ENCODE measurements at regions not wholly inside any gene's neighbourhood (a gene's known extent, or its start where the extent isn't known, plus 50 kb on each side); places are given as distances from the start of the nearest gene placed in this dataset.
"Not testable (repeated sequence)": the region's sequence is repeated elsewhere in the genome, so short reads cannot be mapped to it uniquely, and the experiment has no call there.

- DNase-seq (ENCODE audit: low read depth) = no peak
Measured at GRCh38 chr2:21833767-21834166, 710.0 kb downstream of the TDRD15 start.

GRCh38 chr2:21836261-21836660, 712.5 kb downstream of the TDRD15 start:
- no peak for DNase-seq (ENCODE audit: low read depth)

GRCh38 chr2:21836719-21837118, 713.0 kb downstream of the TDRD15 start:
- DNase-seq (ENCODE audit: low read depth) = no peak

- peak; percentile 30 for DNase-seq (ENCODE audit: low read depth)
Measured at GRCh38 chr2:21837168-21837960, 713.6 kb downstream of the TDRD15 start.

- no peak for DNase-seq (ENCODE audit: low read depth)
Measured at GRCh38 chr2:21841341-21841740, 717.6 kb downstream of the TDRD15 start.

- not testable (repeated sequence) for DNase-seq (ENCODE audit: low read depth)
Measured at GRCh38 chr2:21850367-21850766, 726.6 kb downstream of the TDRD15 start.

GRCh38 chr2:21854938-21855337, 731.2 kb downstream of the TDRD15 start:
- DNase-seq (ENCODE audit: low read depth) = no peak

GRCh38 chr2:21856708-21857107, 732.9 kb downstream of the TDRD15 start:
- DNase-seq (ENCODE audit: low read depth) = no peak

- DNase-seq (ENCODE audit: low read depth) = no peak
Measured at GRCh38 chr2:21860907-21861306, 737.1 kb downstream of the TDRD15 start.

- DNase-seq (ENCODE audit: low read depth) = no peak
Measured at GRCh38 chr2:21866316-21866715, 742.5 kb downstream of the TDRD15 start.

- DNase-seq (ENCODE audit: low read depth) = no peak
Measured at GRCh38 chr2:21887881-21888280, 764.1 kb downstream of the TDRD15 start.

- DNase-seq (ENCODE audit: low read depth) = no peak
Measured at GRCh38 chr2:21890041-21890440, 766.3 kb downstream of the TDRD15 start.

- DNase-seq (ENCODE audit: low read depth) = no peak
Measured at GRCh38 chr2:21890716-21891115, 766.9 kb downstream of the TDRD15 start.

GRCh38 chr2:21891191-21891590, 767.4 kb downstream of the TDRD15 start:
- DNase-seq (ENCODE audit: low read depth) = no peak

GRCh38 chr2:21892140-21892539, 768.4 kb downstream of the TDRD15 start:
- DNase-seq (ENCODE audit: low read depth) = no peak

- DNase-seq (ENCODE audit: low read depth) = no peak
Measured at GRCh38 chr2:21895200-21895599, 771.4 kb downstream of the TDRD15 start.

- not testable (repeated sequence) for DNase-seq (ENCODE audit: low read depth)
Measured at GRCh38 chr2:21908712-21909380, 785.1 kb downstream of the TDRD15 start.

- no peak for DNase-seq (ENCODE audit: low read depth)
Measured at GRCh38 chr2:21910832-21911507, 787.2 kb downstream of the TDRD15 start.

GRCh38 chr2:21912405-21912804, 788.6 kb downstream of the TDRD15 start:
- no peak for DNase-seq (ENCODE audit: low read depth)

GRCh38 chr2:21915201-21915600, 791.4 kb downstream of the TDRD15 start:
- DNase-seq (ENCODE audit: low read depth) = no peak

GRCh38 chr2:21916934-21917522, 793.3 kb downstream of the TDRD15 start:
- peak; percentile 8 for DNase-seq (ENCODE audit: low read depth)

- DNase-seq (ENCODE audit: low read depth) = no peak
Measured at GRCh38 chr2:21920721-21921120, 797.0 kb downstream of the TDRD15 start.
